Limb (tissue), 2 donors: ENCODE measurements at regions not wholly inside any gene's neighbourhood (a gene's known extent, or its start where the extent isn't known, plus 50 kb on each side); places are given as distances from the start of the nearest gene placed in this dataset.
A peak's percentile ranks its signal among the peaks of the same experiment; 100 is the strongest.
"Not testable (repeated sequence)": the region's sequence is repeated elsewhere in the genome, so short reads cannot be mapped to it uniquely, and the experiment has no call there.

Experiments
- DNase-seq, 2 donors: peaks; one replicate each; pipeline ENCODE4 v3.0.0-alpha.2; 2016; ENCODE audit errors: extremely low spot score in 2 of 2

DNA sequence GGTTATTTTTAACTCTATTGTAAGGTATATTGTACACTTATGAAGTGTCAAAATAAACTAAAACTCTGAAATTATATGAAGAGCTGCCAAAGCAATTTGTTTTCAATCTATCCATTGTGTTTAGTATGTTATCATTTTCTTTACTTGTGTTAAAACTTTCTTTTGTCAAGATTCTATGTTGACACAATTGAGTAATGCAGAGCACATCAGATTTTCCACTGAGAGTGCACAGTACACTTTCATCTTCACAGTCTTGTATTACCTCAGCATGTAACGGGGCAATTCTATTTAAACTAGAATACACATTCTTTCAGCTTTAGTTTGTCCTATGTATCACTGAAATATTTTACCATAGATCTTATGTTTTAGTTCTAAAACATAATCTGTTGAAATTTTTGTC, 304.4 kb upstream of the ZC3H15 start:
- no peak for DNase-seq

- not testable (repeated sequence) for DNase-seq
These were observed 303.7 kb upstream of the ZC3H15 start for GRCh38 chr2:186182366-186182765.

DNA sequence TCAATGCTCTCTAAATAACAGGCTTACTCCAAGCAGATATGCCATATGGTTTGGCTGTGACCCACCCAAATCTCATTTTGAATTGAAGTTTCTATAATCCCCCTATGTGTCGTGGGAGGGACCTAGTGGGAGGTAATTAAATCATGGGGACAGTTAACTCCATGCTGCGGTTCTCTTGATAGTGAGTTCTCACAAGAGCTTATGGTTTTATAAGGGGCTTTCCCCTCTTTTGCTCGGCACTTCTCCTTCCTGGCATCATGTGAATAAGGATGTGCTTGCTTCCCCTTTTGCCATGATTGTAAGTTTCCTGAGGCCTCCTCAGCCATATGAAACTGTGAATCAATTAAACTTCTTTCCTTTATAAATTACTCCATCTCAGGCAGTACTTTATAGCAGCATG, 302.7 kb upstream of the ZC3H15 start:
- DNase-seq, result no peak

DNA sequence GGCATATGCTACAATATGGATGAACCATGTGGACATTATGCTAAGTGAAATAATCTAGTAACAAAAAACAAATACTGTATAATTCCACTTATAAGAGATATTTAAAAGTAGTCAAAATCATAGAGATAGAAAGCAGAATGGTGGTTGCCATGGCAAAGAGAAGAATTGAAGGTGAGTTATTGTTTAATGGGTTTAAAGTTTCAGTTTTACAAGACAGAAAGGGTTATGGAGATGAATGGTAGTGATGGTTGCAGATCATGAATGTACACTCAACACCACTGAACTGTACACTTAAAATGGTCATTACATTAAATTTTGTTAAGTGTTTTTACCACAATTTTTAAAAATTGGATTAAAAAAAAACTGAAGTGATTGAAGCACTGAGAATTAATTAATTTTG, 298.2 kb upstream of the ZC3H15 start:
- DNase-seq, result no peak

- no peak for DNase-seq
These were observed 296.2 kb upstream of the ZC3H15 start for GRCh38 chr2:186189816-186190215.

DNA sequence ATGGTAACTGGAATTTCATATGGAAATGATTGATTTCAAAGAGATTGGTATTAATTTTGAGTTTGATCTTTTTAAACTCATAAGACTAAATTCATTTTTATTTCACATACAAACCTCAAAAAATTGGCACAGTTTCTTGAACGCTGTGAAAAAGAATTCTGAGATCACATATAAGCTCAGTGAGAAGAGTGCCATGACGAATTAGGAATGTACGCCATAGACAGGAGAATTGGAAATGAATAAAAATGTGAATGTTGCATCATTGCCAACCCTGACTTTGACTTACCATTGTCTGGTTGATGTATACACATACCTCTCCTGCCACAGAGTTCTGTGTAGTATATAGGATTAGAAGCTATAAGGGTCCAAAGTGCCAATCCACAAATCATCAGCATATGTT, 290.4 kb upstream of the ZC3H15 start:
- no peak for DNase-seq

- no peak for DNase-seq
These were observed 288.1 kb upstream of the ZC3H15 start for GRCh38 chr2:186197955-186198354.

DNA sequence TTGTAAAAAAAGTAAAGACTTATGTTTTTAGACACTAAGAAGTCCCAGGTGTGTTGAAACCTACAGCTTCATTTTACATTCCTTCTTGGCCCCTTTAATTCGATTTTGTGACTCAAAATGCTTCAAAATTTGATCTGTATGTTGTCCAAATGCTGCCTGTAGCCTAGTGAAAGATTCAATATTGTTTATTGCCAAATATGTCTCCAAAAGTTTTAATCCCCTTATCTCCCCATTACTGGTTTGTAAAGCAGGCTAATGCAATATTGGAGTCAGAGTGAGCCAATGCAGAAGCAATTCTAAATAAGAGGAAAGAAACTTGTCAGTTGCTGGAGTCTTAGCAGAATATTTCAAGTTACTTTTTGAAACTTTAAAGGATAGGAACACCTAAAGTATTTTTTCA, 287.0 kb upstream of the ZC3H15 start:
- DNase-seq, result no peak

GRCh38 chr2:186201371-186201770, 284.7 kb upstream of the ZC3H15 start:
- no peak for DNase-seq

DNA sequence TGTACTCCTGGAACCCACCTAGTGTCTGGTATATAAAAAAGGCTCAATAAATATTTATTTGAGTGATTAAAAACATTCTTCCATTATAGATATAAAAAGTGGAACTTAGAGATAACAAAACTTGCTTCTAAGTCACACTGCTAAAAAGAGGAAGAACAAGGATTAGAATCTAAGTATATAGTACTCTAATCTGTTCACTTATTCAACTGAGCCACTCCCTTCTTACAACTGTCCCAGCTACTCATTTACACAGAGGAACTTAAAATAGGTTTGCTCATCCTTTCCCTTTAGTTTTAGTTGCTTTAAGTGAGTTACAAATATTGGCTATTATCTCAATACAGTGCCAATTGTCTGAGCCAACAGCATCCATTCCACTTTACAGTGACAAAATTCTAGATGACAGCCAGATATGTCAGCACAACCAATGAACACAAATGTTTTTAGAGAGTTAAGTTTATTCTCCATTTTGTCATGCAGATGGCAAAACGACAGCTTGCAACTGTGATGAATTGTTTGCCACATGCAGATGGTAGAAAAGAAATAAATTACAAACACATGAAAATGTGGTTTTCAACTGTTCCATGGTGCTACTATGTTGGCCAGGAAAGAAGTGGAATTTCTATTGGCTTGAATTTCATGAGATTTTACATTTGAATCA, 280.7 kb upstream of the ZC3H15 start:
- DNase-seq, result peak in 1 of 2 donors; percentile 42

DNA sequence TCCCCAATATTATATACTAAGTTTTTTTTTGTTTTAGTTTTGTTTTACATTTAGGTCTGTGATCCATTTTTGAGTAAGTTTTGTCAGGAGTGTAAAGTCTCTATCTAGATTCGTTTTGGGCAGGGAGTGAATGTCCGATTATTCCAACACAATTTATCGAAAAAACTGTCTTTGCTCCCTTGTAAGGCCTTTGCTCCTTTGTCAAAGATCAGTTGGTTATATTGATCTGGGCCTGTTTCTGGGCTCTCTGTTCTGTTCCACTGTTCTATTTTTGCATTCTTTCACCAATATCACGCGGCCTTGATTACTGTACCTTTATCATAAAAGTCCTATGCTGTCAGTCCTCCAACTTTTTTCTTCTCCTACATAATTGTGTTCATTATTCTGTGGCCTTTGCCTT, 276.5 kb upstream of the ZC3H15 start:
- DNase-seq, result no peak

GRCh38 chr2:186220409-186220808, 265.7 kb upstream of the ZC3H15 start:
- DNase-seq, result no peak

- DNase-seq, result no peak
These were observed 256.8 kb upstream of the ZC3H15 start for GRCh38 chr2:186229265-186229664.

GRCh38 chr2:186241874-186242273, 244.2 kb upstream of the ZC3H15 start:
- no peak for DNase-seq

DNA sequence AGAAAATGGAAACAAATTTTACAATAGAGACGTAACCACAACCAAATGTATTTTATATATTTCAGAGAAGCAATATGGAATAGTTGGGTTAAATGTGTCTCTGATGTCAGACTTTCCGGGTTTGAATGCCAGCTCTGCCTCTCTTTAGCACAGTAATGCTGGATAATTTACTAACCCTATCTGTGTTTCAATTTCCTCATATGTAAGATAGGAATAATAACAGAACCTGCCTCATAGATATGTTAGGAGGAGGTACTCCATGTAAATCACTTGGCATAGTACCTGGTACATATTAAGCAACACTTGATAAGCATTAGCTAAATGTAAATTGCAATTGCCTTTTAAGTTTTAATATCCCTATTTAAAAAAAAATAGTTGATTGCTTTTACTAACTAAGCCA, 231.3 kb upstream of the ZC3H15 start:
- DNase-seq, result no peak

- no peak for DNase-seq
These were observed 230.2 kb upstream of the ZC3H15 start for GRCh38 chr2:186255823-186256222.

GRCh38 chr2:186256540-186256939, 229.5 kb upstream of the ZC3H15 start:
- DNase-seq, result peak in 1 of 2 donors; percentile 67

DNA sequence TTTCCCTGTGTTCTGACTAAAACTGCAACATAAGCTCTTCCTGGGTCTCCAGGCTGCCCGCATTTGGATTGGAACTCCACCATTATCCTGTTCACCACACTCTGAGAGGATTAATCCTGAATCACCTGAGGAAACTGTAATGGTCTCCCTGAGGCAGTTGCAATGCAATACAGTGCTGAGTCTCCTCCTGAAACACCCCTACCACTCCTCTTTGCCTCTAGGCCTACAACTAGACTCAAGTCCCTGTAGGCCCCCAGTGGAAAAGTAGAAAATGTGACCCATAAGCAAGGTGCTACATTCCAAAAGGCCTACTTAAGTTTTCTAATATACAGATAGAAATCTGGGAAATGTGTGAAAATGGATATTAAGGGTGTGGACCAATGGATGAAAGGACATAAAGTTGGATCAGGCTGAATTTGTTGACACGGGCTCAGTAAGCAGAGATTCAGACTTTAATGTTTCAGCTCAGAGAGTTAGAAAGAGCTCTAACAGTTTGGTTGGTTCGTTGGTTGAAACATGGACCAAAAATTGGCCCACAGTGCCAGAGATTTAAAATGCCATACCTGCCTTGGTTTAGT, 222.3 kb upstream of the ZC3H15 start:
- no peak for DNase-seq

- no peak for DNase-seq
These were observed 216.5 kb upstream of the ZC3H15 start for GRCh38 chr2:186269536-186269935.

DNA sequence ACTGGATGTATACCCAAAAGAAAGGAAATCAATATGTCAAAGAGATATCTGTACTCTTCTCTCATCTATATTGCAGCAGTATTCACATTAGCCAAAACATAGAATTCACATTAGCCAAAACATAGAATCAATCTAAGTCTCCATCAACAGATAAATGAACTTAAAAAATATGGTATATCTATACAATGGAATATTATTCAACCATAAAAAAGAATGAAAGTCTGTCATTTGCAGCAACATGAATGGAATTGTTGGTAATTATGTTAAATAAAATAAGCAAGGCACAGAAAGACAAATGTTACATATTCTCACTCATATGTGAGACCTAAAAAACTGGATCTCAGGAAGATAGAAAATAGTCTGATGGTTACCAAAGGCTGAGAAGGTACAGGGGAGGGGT, 212.1 kb upstream of the ZC3H15 start:
- no peak for DNase-seq

DNA sequence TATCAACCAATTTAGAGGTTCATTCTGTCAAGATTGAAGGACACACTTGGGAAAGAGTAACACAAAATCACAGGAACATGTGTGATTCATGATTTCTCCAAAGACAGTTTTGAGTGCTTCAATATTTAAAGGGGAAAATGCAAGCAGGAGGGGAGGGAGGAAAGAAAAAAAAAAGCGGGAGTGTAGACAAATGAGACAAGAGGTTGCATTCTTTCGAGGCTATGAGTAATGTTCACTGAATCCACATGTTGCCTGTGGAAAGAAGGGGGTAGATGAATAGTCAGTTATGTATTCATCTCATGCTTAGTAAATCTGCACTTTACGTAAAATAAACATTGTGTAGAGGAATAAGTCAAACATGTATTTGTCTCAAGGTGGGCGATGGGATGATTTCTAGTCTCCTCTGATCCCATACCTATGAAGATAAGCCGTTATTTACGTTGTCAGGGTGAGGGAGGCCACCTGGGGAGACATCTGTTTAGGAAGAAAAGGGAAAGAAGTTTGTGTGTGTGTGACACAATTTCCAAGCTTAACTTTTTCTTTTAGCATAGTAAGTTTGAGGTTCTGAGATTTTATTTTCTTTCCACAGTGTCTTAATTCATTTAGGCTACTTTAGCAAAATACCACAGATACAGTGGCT, 211.0 kb upstream of the ZC3H15 start:
- no peak for DNase-seq

GRCh38 chr2:186276909-186277308, 209.2 kb upstream of the ZC3H15 start:
- no peak for DNase-seq

- DNase-seq, result no peak
These were observed 204.3 kb upstream of the ZC3H15 start for GRCh38 chr2:186281726-186282125.
